ENCODE measurements at regions not wholly inside any gene's neighbourhood (a gene's known extent, or its start where the extent isn't known, plus 50 kb on each side); places are given as distances from the start of the nearest gene placed in this dataset.
A peak's percentile ranks its signal among the peaks of the same experiment; 100 is the strongest.

GRCh38 chr1:201749059-201749690 lies 79.8 kb upstream of the IPO9 start:
- Histone ChIP-seq H3K27ac (ENCODE audit: low read depth, low read length) (no peak overlapping the region), H3K36me3 (ENCODE audit: control insufficient read depth, insufficient read depth, low read length) (no peaks in the 10 kb centered on the region), H3K4me3 (ENCODE audit: low read length) (no peak overlapping the region), H3K9ac (ENCODE audit: extremely low read depth, low read length, poor library complexity, severe bottlenecking) (no peak overlapping the region), H3K9me3 (ENCODE audit: control insufficient read depth, low read length) (no peaks in the 10 kb centered on the region), H3K27me3 (ENCODE audit: control insufficient read depth, insufficient read depth, low read length, poor library complexity, severe bottlenecking) (no peaks in the 10 kb centered on the region), H3K4me1 (ENCODE audit: control insufficient read depth, insufficient read depth, low read length) (peaks cover 17% of the 10 kb centered on the region)
- Mint-ChIP-seq H3K27me3 (ENCODE audit: insufficient read depth) (no peaks in the 10 kb centered on the region), H3K4me1 (peaks cover 35% of the 10 kb centered on the region), H3K4me3 (no peak overlapping the region), H3K27ac (no peak overlapping the region), H3K9me3 (no peaks in the 10 kb centered on the region), H3K36me3 (ENCODE audit: low read depth) (peaks cover 3% of the 10 kb centered on the region)
- DNase-seq: no peak
- WGBS, 2 experiments (ENCODE audit: insufficient coverage in 1 of 2, insufficient read length in 1 of 2): 90 to 94% methylated on average over 2 to 6 of the region's 6 CpGs
- TF ChIP-seq, protein P1, sequence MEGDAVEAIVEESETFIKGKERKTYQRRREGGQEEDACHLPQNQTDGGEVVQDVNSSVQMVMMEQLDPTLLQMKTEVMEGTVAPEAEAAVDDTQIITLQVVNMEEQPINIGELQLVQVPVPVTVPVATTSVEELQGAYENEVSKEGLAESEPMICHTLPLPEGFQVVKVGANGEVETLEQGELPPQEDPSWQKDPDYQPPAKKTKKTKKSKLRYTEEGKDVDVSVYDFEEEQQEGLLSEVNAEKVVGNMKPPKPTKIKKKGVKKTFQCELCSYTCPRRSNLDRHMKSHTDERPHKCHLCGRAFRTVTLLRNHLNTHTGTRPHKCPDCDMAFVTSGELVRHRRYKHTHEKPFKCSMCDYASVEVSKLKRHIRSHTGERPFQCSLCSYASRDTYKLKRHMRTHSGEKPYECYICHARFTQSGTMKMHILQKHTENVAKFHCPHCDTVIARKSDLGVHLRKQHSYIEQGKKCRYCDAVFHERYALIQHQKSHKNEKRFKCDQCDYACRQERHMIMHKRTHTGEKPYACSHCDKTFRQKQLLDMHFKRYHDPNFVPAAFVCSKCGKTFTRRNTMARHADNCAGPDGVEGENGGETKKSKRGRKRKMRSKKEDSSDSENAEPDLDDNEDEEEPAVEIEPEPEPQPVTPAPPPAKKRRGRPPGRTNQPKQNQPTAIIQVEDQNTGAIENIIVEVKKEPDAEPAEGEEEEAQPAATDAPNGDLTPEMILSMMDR (conservative IDR thresholded peaks at IDR 0.05): no peak

DNA sequence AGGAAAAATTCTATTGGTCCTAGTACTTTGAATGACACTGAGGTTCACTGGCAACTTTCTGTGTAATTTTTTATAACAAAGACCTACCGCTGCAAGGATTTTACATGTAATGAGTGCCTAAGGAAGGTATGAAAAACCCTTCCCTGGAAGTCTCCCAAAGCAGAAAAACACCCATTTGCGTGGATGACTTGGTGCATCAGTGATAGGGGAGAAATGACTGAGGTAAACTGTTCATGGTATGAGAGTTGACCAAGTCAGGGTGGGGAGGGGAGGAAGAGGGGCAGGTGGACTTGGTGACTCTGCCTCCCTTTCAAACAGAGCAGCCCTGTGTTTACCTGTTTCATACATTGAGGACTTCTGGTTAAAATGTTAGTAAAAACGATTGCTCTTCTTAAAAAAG lies 78.8 kb upstream of the IPO9 start:
- Histone ChIP-seq H3K27me3 (ENCODE audit: control insufficient read depth, insufficient read depth, low read length, poor library complexity, severe bottlenecking) (no peaks in the 10 kb centered on the region), H3K4me1 (ENCODE audit: control insufficient read depth, insufficient read depth, low read length) (peaks cover 17% of the 10 kb centered on the region), H3K4me3 (ENCODE audit: low read length) (no peak overlapping the region), H3K27ac (ENCODE audit: low read depth, low read length) (peak overlapping the region; percentile 14), H3K9me3 (ENCODE audit: control insufficient read depth, low read length) (no peaks in the 10 kb centered on the region), H3K9ac (ENCODE audit: extremely low read depth, low read length, poor library complexity, severe bottlenecking) (no peak overlapping the region), H3K36me3 (ENCODE audit: control insufficient read depth, insufficient read depth, low read length) (no peaks in the 10 kb centered on the region)
- WGBS, 2 experiments (ENCODE audit: insufficient coverage in 1 of 2, insufficient read length in 1 of 2): 48 to 60% methylated on average over 3 of the region's 3 CpGs
- Mint-ChIP-seq H3K9me3 (no peaks in the 10 kb centered on the region), H3K4me3 (no peak overlapping the region), H3K36me3 (ENCODE audit: low read depth) (peaks cover 3% of the 10 kb centered on the region), H3K4me1 (peaks cover 37% of the 10 kb centered on the region), H3K27me3 (ENCODE audit: insufficient read depth) (no peaks in the 10 kb centered on the region), H3K27ac (no peak overlapping the region)
- TF ChIP-seq, protein P1 (conservative IDR thresholded peaks at IDR 0.05): no peak
- no peak for DNase-seq

GRCh38 chr1:201750934-201751333 lies 78.0 kb upstream of the IPO9 start:
- Mint-ChIP-seq H3K4me3 (no peak overlapping the region), H3K27me3 (ENCODE audit: insufficient read depth) (no peaks in the 10 kb centered on the region), H3K36me3 (ENCODE audit: low read depth) (peaks cover 3% of the 10 kb centered on the region), H3K9me3 (no peaks in the 10 kb centered on the region), H3K27ac (no peak overlapping the region), H3K4me1 (peaks cover 37% of the 10 kb centered on the region)
- DNase-seq: no peak
- H3K9ac ChIP-seq (ENCODE audit: extremely low read depth, low read length, poor library complexity, severe bottlenecking): no peak overlapping the region
- WGBS, 2 experiments (ENCODE audit: insufficient coverage in 1 of 2, insufficient read length in 1 of 2): 89 to 90% methylated on average over 1 of the region's 1 CpG
- H3K27me3 ChIP-seq (ENCODE audit: control insufficient read depth, insufficient read depth, low read length, poor library complexity, severe bottlenecking): no peaks in the 10 kb centered on the region
- H3K27ac ChIP-seq (ENCODE audit: low read depth, low read length): no peak overlapping the region
- TF ChIP-seq, protein P1 (conservative IDR thresholded peaks at IDR 0.05): no peak
- H3K9me3 ChIP-seq (ENCODE audit: control insufficient read depth, low read length): no peaks in the 10 kb centered on the region
- no peaks in the 10 kb centered on the region for H3K36me3 ChIP-seq (ENCODE audit: control insufficient read depth, insufficient read depth, low read length)
- no peak overlapping the region for H3K4me3 ChIP-seq (ENCODE audit: low read length)
- H3K4me1 ChIP-seq (ENCODE audit: control insufficient read depth, insufficient read depth, low read length): peaks cover 17% of the 10 kb centered on the region
